ENCODE measurements at regions not wholly inside any gene's neighbourhood (a gene's known extent, or its start where the extent isn't known, plus 50 kb on each side); places are given as distances from the start of the nearest gene placed in this dataset.

- TF ChIP-seq EZH2phosphoT487 (IDR thresholded peaks at IDR 0.05; ENCODE audit: insufficient read depth, low read depth) = no peak
- no peak for TF ChIP-seq EZH2 (IDR thresholded peaks at IDR 0.05; ENCODE audit: insufficient read depth, poor library complexity, severe bottlenecking)
Measured at GRCh38 chr2:52570716-52571115, 1196.9 kb upstream of the CHAC2 start.

Data from GM23248 (cell line).